ENCODE measurements at regions not wholly inside any gene's neighbourhood (a gene's known extent, or its start where the extent isn't known, plus 50 kb on each side); places are given as distances from the start of the nearest gene placed in this dataset.
A peak's percentile ranks its signal among the peaks of the same experiment; 100 is the strongest.

DNA sequence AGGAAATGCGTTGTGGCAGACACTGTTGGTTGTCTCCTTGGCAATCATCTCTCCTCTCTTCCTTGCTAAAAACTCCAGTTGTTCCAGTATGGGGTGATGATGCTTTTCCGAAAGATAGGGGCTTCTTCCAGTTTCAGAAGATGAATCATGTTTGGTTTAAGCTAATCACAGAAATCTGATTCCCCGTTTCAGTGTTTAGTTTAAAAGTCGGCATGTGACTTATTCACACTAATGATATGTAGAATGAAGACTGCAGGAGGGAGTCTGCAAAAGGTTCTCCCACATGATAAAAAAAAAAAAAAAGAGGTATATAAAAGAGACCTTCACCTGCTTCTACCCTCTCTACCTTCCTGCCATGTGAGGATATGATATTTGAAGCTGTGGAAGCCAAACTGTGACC, 239.0 kb upstream of the SIX2 start:
- TF ChIP-seq, protein P1, sequence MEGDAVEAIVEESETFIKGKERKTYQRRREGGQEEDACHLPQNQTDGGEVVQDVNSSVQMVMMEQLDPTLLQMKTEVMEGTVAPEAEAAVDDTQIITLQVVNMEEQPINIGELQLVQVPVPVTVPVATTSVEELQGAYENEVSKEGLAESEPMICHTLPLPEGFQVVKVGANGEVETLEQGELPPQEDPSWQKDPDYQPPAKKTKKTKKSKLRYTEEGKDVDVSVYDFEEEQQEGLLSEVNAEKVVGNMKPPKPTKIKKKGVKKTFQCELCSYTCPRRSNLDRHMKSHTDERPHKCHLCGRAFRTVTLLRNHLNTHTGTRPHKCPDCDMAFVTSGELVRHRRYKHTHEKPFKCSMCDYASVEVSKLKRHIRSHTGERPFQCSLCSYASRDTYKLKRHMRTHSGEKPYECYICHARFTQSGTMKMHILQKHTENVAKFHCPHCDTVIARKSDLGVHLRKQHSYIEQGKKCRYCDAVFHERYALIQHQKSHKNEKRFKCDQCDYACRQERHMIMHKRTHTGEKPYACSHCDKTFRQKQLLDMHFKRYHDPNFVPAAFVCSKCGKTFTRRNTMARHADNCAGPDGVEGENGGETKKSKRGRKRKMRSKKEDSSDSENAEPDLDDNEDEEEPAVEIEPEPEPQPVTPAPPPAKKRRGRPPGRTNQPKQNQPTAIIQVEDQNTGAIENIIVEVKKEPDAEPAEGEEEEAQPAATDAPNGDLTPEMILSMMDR (IDR thresholded peaks at IDR 0.05; ENCODE audit: insufficient read depth, low read length), result no peak
- DNase-seq (ENCODE audit: low read depth), result no peak
- H3K4me3 ChIP-seq (ENCODE audit: low read depth, low read length), result no peak overlapping the region

DNA sequence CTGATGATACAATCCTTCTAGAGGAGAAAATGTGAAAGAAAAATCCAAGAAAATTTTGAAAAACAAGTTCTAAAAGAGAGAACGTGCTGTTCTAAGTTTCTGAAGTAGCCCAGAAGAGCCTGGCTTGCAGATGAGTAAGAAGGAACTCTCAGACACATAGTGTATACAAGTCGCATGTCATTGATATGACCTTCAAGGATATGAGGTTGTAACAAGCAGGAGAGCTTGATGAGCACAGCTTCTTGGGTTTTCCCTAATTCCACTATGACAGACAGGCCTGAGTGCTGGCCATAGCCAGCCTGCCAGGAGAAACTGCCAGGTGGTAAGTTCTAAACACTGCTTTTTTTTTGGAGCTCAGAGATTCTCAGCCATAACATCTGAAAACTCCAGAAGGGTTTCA, 235.7 kb upstream of the SIX2 start:
- TF ChIP-seq, protein P1 (IDR thresholded peaks at IDR 0.05; ENCODE audit: insufficient read depth, low read length), result no peak
- no peak for DNase-seq (ENCODE audit: low read depth)

DNA sequence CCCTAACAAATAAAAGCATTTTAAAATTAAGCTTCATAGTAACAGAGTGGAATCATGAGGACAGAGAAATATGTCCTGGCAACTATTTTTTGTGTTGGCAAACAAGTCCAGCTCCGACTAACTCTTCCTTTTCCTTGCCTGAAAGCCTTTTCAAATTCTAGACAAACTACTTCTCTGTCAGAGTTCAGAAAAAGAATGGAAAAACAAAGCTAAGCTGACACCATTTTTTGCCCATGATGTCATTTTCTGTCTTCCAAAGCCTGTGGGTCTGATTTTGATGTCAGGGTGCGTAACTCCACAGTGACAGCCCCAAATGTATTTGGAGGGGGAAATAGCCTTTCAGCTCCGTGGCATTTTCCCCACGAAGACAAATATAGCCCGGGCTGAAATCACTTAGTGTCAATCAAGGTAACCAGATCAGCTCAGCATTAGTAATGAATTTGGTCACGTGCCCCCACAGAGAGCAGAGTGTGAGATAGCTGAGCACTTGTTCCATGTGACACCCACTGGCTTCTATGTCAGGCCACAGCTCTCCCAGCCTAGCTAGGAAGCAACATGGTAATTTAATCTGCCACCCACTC, 233.0 kb upstream of the SIX2 start:
- no peak overlapping the region for H3K4me3 ChIP-seq (ENCODE audit: low read depth, low read length)
- TF ChIP-seq, protein P1 (IDR thresholded peaks at IDR 0.05; ENCODE audit: insufficient read depth, low read length), result no peak
- DNase-seq (ENCODE audit: low read depth), result peak; percentile 73

More for the DNA sequence above, 235.7 kb upstream of the SIX2 start:
- H3K4me3 ChIP-seq (ENCODE audit: low read depth, low read length), result no peak overlapping the region

DNA sequence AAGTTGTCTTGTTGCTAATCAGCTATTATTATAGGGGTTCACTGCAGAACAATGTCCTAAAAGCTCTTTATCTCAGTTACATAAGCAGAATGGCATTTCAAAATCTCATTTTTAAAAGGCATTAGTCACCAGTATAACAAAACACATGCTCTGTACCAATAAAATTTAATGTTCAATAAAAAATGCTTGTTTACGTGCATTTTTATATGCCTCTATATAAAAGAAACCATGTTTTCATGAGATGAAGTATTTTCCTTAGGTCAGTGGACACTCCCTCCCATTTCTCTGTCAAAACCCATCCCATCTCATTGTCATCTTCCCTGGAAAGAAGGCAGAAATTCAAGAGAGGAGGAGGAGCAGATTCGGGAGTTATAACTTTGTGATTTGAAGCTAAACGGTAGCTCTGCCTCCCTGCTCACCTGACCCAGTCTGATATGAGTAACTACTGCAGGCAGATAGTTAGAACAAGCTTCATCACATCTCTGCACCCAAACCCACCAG, 231.9 kb upstream of the SIX2 start:
- no peak overlapping the region for H3K4me3 ChIP-seq (ENCODE audit: low read depth, low read length)
- TF ChIP-seq, protein P1 (IDR thresholded peaks at IDR 0.05; ENCODE audit: insufficient read depth, low read length), result no peak
- peak; percentile 81 for DNase-seq (ENCODE audit: low read depth)

DNA sequence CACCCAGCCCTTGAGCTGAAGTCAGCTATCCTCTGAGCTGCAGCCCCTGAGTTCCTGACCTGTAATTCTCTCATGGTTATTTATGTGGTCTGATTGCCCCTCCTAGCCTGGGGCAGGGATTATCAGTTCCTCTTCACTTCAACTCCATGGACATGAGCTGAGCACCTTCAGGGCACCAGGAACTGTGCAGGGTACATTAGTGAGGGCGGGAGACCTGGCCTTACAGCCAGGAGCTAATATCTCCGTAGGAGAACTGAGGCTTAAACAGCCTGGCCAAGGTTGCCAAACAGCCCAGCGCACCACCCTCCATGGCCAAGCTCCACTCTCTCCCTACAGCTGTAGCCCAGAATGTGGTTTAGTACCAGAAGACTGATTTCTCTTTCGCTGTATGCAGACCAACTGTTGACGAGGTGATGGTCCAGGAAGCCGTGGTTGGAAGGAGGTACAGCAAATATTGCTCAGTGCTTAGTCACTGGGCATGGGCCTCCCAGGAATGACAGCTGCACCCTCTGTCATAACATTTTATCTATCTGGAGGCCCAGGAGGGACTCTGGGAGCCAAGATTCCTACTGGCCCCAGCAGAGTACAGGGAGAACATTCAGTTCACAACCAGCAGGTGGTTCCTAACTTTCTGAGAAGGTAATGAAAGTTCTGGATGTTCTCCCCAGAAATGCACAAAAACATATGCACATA, 228.7 kb upstream of the SIX2 start:
- TF ChIP-seq, protein P1 (IDR thresholded peaks at IDR 0.05; ENCODE audit: insufficient read depth, low read length), result peak; percentile 67
- peak; percentile 99 for DNase-seq (ENCODE audit: low read depth)
- no peak overlapping the region for H3K4me3 ChIP-seq (ENCODE audit: low read depth, low read length)

DNA sequence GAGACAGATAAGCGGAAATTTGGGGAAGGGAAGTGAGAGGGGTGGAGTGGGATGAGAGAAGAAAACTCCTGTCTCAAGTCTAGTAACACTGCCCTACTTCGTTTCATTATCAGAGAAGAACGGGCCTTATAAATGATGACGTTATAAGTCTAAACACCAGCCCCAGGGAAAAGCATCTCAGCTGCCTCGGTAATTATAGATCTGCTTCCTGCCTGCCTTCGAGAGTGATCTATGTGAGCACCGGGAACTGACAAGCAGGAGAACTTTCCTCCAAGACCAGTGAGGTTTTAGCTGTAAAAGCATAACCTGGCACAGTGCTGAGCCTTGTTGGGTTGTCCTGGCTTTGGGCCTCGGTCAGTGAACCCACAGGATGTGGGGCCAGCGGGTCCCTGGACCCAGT, 227.9 kb upstream of the SIX2 start:
- DNase-seq (ENCODE audit: low read depth), result no peak
- TF ChIP-seq, protein P1 (IDR thresholded peaks at IDR 0.05; ENCODE audit: insufficient read depth, low read length), result no peak
- no peak overlapping the region for H3K4me3 ChIP-seq (ENCODE audit: low read depth, low read length)
